ENCODE measurements at regions not wholly inside any gene's neighbourhood (a gene's known extent, or its start where the extent isn't known, plus 50 kb on each side); places are given as distances from the start of the nearest gene placed in this dataset.

GRCh38 chr1:88104236-88104635 lies 579.8 kb upstream of the PKN2 start:
- no peak for DNase-seq

GRCh38 chr1:88104886-88105285 lies 579.2 kb upstream of the PKN2 start:
- no peak for DNase-seq

- no peak for DNase-seq
These were observed 572.3 kb upstream of the PKN2 start for GRCh38 chr1:88111816-88112215.

- DNase-seq, result no peak
These were observed 566.5 kb upstream of the PKN2 start for GRCh38 chr1:88117597-88117996.

- DNase-seq, result no peak
These were observed 565.8 kb upstream of the PKN2 start for GRCh38 chr1:88118176-88118845.

- DNase-seq, result no peak
These were observed 559.5 kb upstream of the PKN2 start for GRCh38 chr1:88124614-88125013.

GRCh38 chr1:88126467-88126866 lies 557.6 kb upstream of the PKN2 start:
- DNase-seq, result no peak

- DNase-seq, result no peak
These were observed 550.1 kb upstream of the PKN2 start for GRCh38 chr1:88133991-88134390.

GRCh38 chr1:88134983-88135921 lies 548.8 kb upstream of the PKN2 start:
- no peak for DNase-seq

GRCh38 chr1:88139633-88140032 lies 544.4 kb upstream of the PKN2 start:
- no peak for DNase-seq

- no peak for DNase-seq
These were observed 543.7 kb upstream of the PKN2 start for GRCh38 chr1:88140325-88140724.

- DNase-seq, result peak; percentile 5
These were observed 542.5 kb upstream of the PKN2 start for GRCh38 chr1:88141499-88142074.

- DNase-seq, result no peak
These were observed 538.3 kb upstream of the PKN2 start for GRCh38 chr1:88145752-88146151.

GRCh38 chr1:88149686-88150085 lies 534.4 kb upstream of the PKN2 start:
- DNase-seq, result no peak

GRCh38 chr1:88150330-88150729 lies 533.7 kb upstream of the PKN2 start:
- DNase-seq, result no peak

- DNase-seq, result no peak
These were observed 520.9 kb upstream of the PKN2 start for GRCh38 chr1:88163187-88163586.

- no peak for DNase-seq
These were observed 515.9 kb upstream of the PKN2 start for GRCh38 chr1:88168126-88168525.

GRCh38 chr1:88169139-88169538 lies 514.9 kb upstream of the PKN2 start:
- DNase-seq, result no peak

- no peak for DNase-seq
These were observed 514.1 kb upstream of the PKN2 start for GRCh38 chr1:88169939-88170338.

GRCh38 chr1:88175120-88175630 lies 508.9 kb upstream of the PKN2 start:
- DNase-seq, result no peak

GRCh38 chr1:88175631-88176226 lies 508.3 kb upstream of the PKN2 start:
- no peak for DNase-seq

- no peak for DNase-seq
These were observed 504.1 kb upstream of the PKN2 start for GRCh38 chr1:88179943-88180342.

- peak; percentile 37 for DNase-seq
These were observed 503.5 kb upstream of the PKN2 start for GRCh38 chr1:88180449-88181108.

All from NCI-H2029 (cell line).